WTC11 (cell line): ENCODE measurements at regions not wholly inside any gene's neighbourhood (a gene's known extent, or its start where the extent isn't known, plus 50 kb on each side); places are given as distances from the start of the nearest gene placed in this dataset.

Source experiments
- ATAC-seq: fragments of 200-7000 bp; cut with Tn5 transposase; 2 replicates; pipeline ENCODE4 v1.10.0; 2021; ENCODE audit warnings: mild to moderate bottlenecking, moderate library complexity
- CTCF ChIA-PET: fragments of 300-600 bp; sonication (Branson Sonifier 250); formaldehyde crosslinking; loops from one replicate; lab custom pipeline; 2021; ENCODE audit warnings: antibody characterized with exemption; lab: Charles Lee
- POLR2A ChIA-PET: fragments of 350-600 bp; sonication (Branson Sonifier 250); formaldehyde crosslinking; loops from one replicate; lab custom pipeline; 2021; ENCODE audit warnings: antibody characterized with exemption; lab: Charles Lee
- DNase-seq: peaks from one replicate; pipeline ENCODE4 v3.0.0; 2021; ENCODE audit warnings: low spot score
- H3K27ac Mint-ChIP-seq: 2 replicates; pipeline ENCODE4 v1.8.0; 2021; ENCODE audit warnings: mixed read lengths
- H3K27me3 Mint-ChIP-seq: 2 replicates; pipeline ENCODE4 v1.8.0; 2021; ENCODE audit warnings: low read depth, mild to moderate bottlenecking, moderate library complexity, mixed read lengths
- H3K36me3 Mint-ChIP-seq: 2 replicates; pipeline ENCODE4 v1.8.0; 2021; ENCODE audit warnings: mixed read lengths
- H3K4me1 Mint-ChIP-seq: 2 replicates; pipeline ENCODE4 v1.8.0; 2022; ENCODE audit warnings: mixed read lengths
- H3K4me3 Mint-ChIP-seq: 2 replicates; pipeline ENCODE4 v1.8.0; 2021; ENCODE audit warnings: mild to moderate bottlenecking, moderate library complexity, mixed read lengths
- H3K9me3 Mint-ChIP-seq: 2 replicates; pipeline ENCODE4 v1.8.0; 2021; ENCODE audit warnings: mixed read lengths
- CREM ChIP-seq: sonication (generic); formaldehyde crosslinking; IDR thresholded peaks from 2 replicates; pipeline ENCODE4 v1.8.1; 2022; ENCODE audit warnings: mild to moderate bottlenecking, missing genetic modification reagents, moderate library complexity
- FOXP1 ChIP-seq: sonication (generic); formaldehyde crosslinking; IDR thresholded peaks from 2 replicates; pipeline ENCODE4 v1.8.0; 2022; ENCODE audit warnings: missing genetic modification reagents, mild to moderate bottlenecking, moderate library complexity, borderline replicate concordance
- GRHL2 ChIP-seq: fragments of 250-450 bp; sonication (Bioruptor Pico); IDR thresholded peaks from 2 replicates; pipeline ENCODE4 v1.8.0; 2022; ENCODE audit warnings: mild to moderate bottlenecking, moderate library complexity; ENCODE audit not compliant: insufficient replicate concordance, severe bottlenecking
- GTF2I ChIP-seq: fragments of 250-450 bp; sonication (Bioruptor Pico); conservative IDR thresholded peaks from 2 replicates; pipeline ENCODE4 v1.4.0; 2021; ENCODE audit warnings: mild to moderate bottlenecking
- HMGA2 ChIP-seq: fragments of 250-450 bp; sonication (Bioruptor Pico); IDR thresholded peaks from 2 replicates; pipeline ENCODE4 v1.4.0; 2021; ENCODE audit warnings: mild to moderate bottlenecking, moderate library complexity
- JAZF1 ChIP-seq: fragments of 250-450 bp; sonication (Bioruptor Pico); IDR thresholded peaks from 2 replicates; pipeline ENCODE4 v1.9.0; 2021; ENCODE audit warnings: moderate library complexity, mild to moderate bottlenecking, inconsistent platforms
- JUN ChIP-seq: sonication (generic); formaldehyde crosslinking; IDR thresholded peaks from 2 replicates; pipeline ENCODE4 v1.8.0; 2023; ENCODE audit warnings: mild to moderate bottlenecking, missing genetic modification reagents
- MLX ChIP-seq: sonication (generic); formaldehyde crosslinking; IDR thresholded peaks from 2 replicates; pipeline ENCODE4 v1.8.1; 2023; ENCODE audit warnings: mild to moderate bottlenecking, missing genetic modification reagents, moderate library complexity
- MXD4 ChIP-seq: fragments of 250-450 bp; sonication (Bioruptor Pico); IDR thresholded peaks from 2 replicates; pipeline ENCODE4 v1.8.0; 2021; ENCODE audit warnings: mild to moderate bottlenecking, moderate library complexity, borderline replicate concordance
- RORB ChIP-seq: fragments of 250-450 bp; sonication (Bioruptor Pico); IDR thresholded peaks from 2 replicates; pipeline ENCODE4 v1.9.0; 2021; ENCODE audit warnings: mild to moderate bottlenecking
- TEAD4 ChIP-seq: sonication (generic); formaldehyde crosslinking; IDR thresholded peaks from 2 replicates; pipeline ENCODE4 v1.8.0; 2022; ENCODE audit warnings: mild to moderate bottlenecking, missing genetic modification reagents
- TP53 ChIP-seq: sonication (generic); formaldehyde crosslinking; IDR thresholded peaks from 2 replicates; pipeline ENCODE4 v1.8.1; 2023; ENCODE audit warnings: mild to moderate bottlenecking, missing genetic modification reagents
- USF1 ChIP-seq: sonication (generic); formaldehyde crosslinking; IDR thresholded peaks from 2 replicates; pipeline ENCODE4 v1.8.0; 2022; ENCODE audit warnings: mild to moderate bottlenecking, missing genetic modification reagents
- ZBTB21 ChIP-seq: sonication (generic); formaldehyde crosslinking; IDR thresholded peaks from 2 replicates; pipeline ENCODE4 v1.8.1; 2023; ENCODE audit warnings: mild to moderate bottlenecking, missing genetic modification reagents, borderline replicate concordance
- ZBTB43 ChIP-seq: sonication (generic); formaldehyde crosslinking; IDR thresholded peaks from 2 replicates; pipeline ENCODE4 v1.8.1; 2023; ENCODE audit warnings: mild to moderate bottlenecking, missing genetic modification reagents
- ZNF219 ChIP-seq: sonication (generic); formaldehyde crosslinking; IDR thresholded peaks from 2 replicates; pipeline ENCODE4 v1.8.0; 2023; ENCODE audit warnings: missing genetic modification reagents, mild to moderate bottlenecking, borderline replicate concordance
- ZNF425 ChIP-seq: fragments of 250-450 bp; sonication (Bioruptor Pico); conservative IDR thresholded peaks from 2 replicates; pipeline ENCODE4 v1.9.0; 2021; ENCODE audit warnings: mild to moderate bottlenecking
- ZNF532 ChIP-seq: fragments of 250-450 bp; sonication (Bioruptor Pico); IDR thresholded peaks from 2 replicates; pipeline ENCODE4 v1.9.0; 2021; ENCODE audit warnings: mild to moderate bottlenecking, borderline replicate concordance
- TF ChIP-seq, protein P1 (sequence below): fragments of 250-450 bp; sonication (Bioruptor Pico); IDR thresholded peaks from 2 replicates; pipeline ENCODE4 v1.9.0; 2021; ENCODE audit warnings: mild to moderate bottlenecking
- TF ChIP-seq, protein P2 (sequence below): fragments of 250-450 bp; sonication (Bioruptor Pico); IDR thresholded peaks from 2 replicates; pipeline ENCODE4 v1.8.0; 2021; ENCODE audit warnings: mild to moderate bottlenecking

- no peak for DNase-seq
- ChIA-PET CTCF (no interaction called here), POLR2A (no interaction called here)
- Mint-ChIP-seq H3K4me1 (peaks cover 5% of the 10 kb centered on the region), H3K4me3 (no peak overlapping the region), H3K27me3 (no peaks in the 10 kb centered on the region), H3K27ac (no peak overlapping the region), H3K36me3 (no peaks in the 10 kb centered on the region), H3K9me3 (peaks cover 5% of the 10 kb centered on the region)
- ATAC-seq, result no peak
- TF ChIP-seq MLX (no peak), USF1 (no peak), FOXP1 (CRISPR knock-in tag) (no peak), HMGA2 (CRISPR knock-in tag) (no peak), GTF2I (CRISPR knock-in tag) (no peak), RORB (no peak), GRHL2 (CRISPR knock-in tag) (no peak), JAZF1 (CRISPR knock-in tag) (no peak), JUN (CRISPR knock-in tag) (no peak), ZBTB21 (CRISPR knock-in tag) (no peak), CREM (CRISPR knock-in tag) (no peak), TEAD4 (no peak), ZNF425 (CRISPR knock-in tag) (no peak), ZNF532 (CRISPR knock-in tag) (no peak), ZBTB43 (no peak), ZNF219 (CRISPR knock-in tag) (no peak), TP53 (CRISPR knock-in tag) (no peak), MXD4 (CRISPR knock-in tag) (no peak)
- TF ChIP-seq, protein P1, sequence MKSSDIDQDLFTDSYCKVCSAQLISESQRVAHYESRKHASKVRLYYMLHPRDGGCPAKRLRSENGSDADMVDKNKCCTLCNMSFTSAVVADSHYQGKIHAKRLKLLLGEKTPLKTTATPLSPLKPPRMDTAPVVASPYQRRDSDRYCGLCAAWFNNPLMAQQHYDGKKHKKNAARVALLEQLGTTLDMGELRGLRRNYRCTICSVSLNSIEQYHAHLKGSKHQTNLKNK (CRISPR knock-in tag), result no peak
- TF ChIP-seq, protein P2, sequence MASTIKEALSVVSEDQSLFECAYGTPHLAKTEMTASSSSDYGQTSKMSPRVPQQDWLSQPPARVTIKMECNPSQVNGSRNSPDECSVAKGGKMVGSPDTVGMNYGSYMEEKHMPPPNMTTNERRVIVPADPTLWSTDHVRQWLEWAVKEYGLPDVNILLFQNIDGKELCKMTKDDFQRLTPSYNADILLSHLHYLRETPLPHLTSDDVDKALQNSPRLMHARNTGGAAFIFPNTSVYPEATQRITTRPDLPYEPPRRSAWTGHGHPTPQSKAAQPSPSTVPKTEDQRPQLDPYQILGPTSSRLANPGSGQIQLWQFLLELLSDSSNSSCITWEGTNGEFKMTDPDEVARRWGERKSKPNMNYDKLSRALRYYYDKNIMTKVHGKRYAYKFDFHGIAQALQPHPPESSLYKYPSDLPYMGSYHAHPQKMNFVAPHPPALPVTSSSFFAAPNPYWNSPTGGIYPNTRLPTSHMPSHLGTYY, result no peak
Observed at GRCh38 chr13:80559944-80560343, 219.0 kb upstream of the SPRY2 start.
